HCT116 (cell line): ENCODE measurements at regions not wholly inside any gene's neighbourhood (a gene's known extent, or its start where the extent isn't known, plus 50 kb on each side); places are given as distances from the start of the nearest gene placed in this dataset.

ENCODE experiments used
- ATAC-seq: fragments of 200-7000 bp; cut with Tn5 transposase; 2 replicates; pipeline ENCODE4 v1.9.1; 2020; ENCODE audit warnings: mild to moderate bottlenecking, moderate library complexity
- BruUV-seq: library from RNA; stranded (reverse); fragments of 400-500 nt; replicated peaks from 2 replicates; lab custom pipeline; 2021; lab: Mats Ljungman, UMichigan
- CTCF ChIA-PET: fragments of 300-600 bp; sonication (Branson Sonifier 250); formaldehyde crosslinking; loops from one replicate; lab custom pipeline; 2021; ENCODE audit warnings: antibody characterized with exemption; lab: Charles Lee
- POLR2A ChIA-PET: fragments of 300-600, 350-600 bp; sonication (Branson Sonifier 250); formaldehyde crosslinking; loops from one replicate; lab custom pipeline; 2021; ENCODE audit warnings: antibody characterized with exemption; lab: Charles Lee
- RAD21 ChIA-PET, 2 experiments: fragments of 300-600 bp; sonication (Branson Sonifier 250); formaldehyde crosslinking; loops; one replicate each; lab custom pipeline; 2023; ENCODE audit warnings: low total read pairs in 2 of 2; ENCODE audit not compliant: uncharacterized antibody in 2 of 2, unreplicated experiment in 2 of 2, low non-redundant PET in 1 of 2; lab: Charles Lee
- DNase-seq: peaks from one replicate; pipeline ENCODE4 v3.0.0-alpha.2; 2010; ENCODE audit warnings: low read depth, low spot score
- H2AFZ ChIP-seq: fragments of 200-600 bp; shearing (Covaris generic), sonication (generic); 2 replicates; pipeline ENCODE4 v1.6.1; 2017; ENCODE audit warnings: low read depth, mixed run types, mixed read lengths, antibody characterized with exemption, low read length; ENCODE audit not compliant: poor library complexity, severe bottlenecking
- H3K27ac ChIP-seq: 2 replicates; pipeline ENCODE4 v1.5.1; 2012; ENCODE audit warnings: low read depth, low read length
- H3K27me3 ChIP-seq: fragments of 200-600 bp; sonication (generic); 2 replicates; pipeline ENCODE4 v1.6.1; 2016; ENCODE audit warnings: mixed run types, low read length, mixed read lengths; ENCODE audit not compliant: insufficient read depth
- H3K36me3 ChIP-seq, 2 experiments: fragments of 200-500 bp in 1 of 2; fragments of 200-600 bp in 1 of 2; sonication (Bioruptor generic) in 1 of 2; sonication (generic) in 1 of 2; 2 replicates each; pipeline versions ENCODE4 v1.5.1 to v1.6.1; 2014 to 2016; ENCODE audit warnings: low read length in 2 of 2, inconsistent platforms in 1 of 2, mixed read lengths in 1 of 2, mixed run types in 1 of 2; ENCODE audit not compliant: insufficient read depth in 2 of 2, control insufficient read depth in 1 of 2
- H3K4me1 ChIP-seq, 2 experiments: fragments of 200-600 bp in 1 of 2; sonication (generic) in 1 of 2; 2 replicates each; pipeline versions ENCODE4 v1.5.1 to v1.6.1; 2012 to 2017; ENCODE audit warnings: low read length in 2 of 2, inconsistent platforms in 1 of 2, mild to moderate bottlenecking in 1 of 2, mixed read lengths in 1 of 2, mixed run types in 1 of 2, moderate library complexity in 1 of 2; ENCODE audit not compliant: insufficient read depth in 2 of 2, control insufficient read depth in 1 of 2
- H3K4me2 ChIP-seq: fragments of 200-600 bp; sonication (generic); 2 replicates; pipeline ENCODE4 v1.6.1; 2017; ENCODE audit warnings: mixed run types, low read length, mixed read lengths
- H3K4me3 ChIP-seq, 2 experiments: fragments of 200-600 bp in 1 of 2; sonication (generic) in 1 of 2; replicated peaks in 1 of 2; 2 replicates each; pipeline ENCODE4 v1.5.1; 2011 to 2016; ENCODE audit warnings: low read length in 2 of 2, control low read depth in 1 of 2, low read depth in 1 of 2, mild to moderate bottlenecking in 1 of 2, mixed read lengths in 1 of 2, mixed run types in 1 of 2
- H3K79me2 ChIP-seq: fragments of 200-600 bp; sonication (generic); 2 replicates; pipeline ENCODE4 v1.6.1; 2017; ENCODE audit warnings: mild to moderate bottlenecking, mixed run types, low read length, moderate library complexity, mixed read lengths; ENCODE audit not compliant: insufficient read depth
- H3K9ac ChIP-seq: fragments of 200-600 bp; sonication (generic); 2 replicates; pipeline ENCODE4 v1.6.1; 2016; ENCODE audit warnings: low read length, mixed read lengths
- H3K9me2 ChIP-seq: fragments of 200-600 bp; sonication (generic), shearing (Covaris generic); 2 replicates; pipeline ENCODE4 v1.6.1; 2017; ENCODE audit warnings: mixed run types, mild to moderate bottlenecking, moderate library complexity; ENCODE audit not compliant: insufficient read depth
- H3K9me3 ChIP-seq, 2 experiments: fragments of 200-500 bp in 1 of 2; fragments of 200-600 bp in 1 of 2; sonication (Bioruptor generic) in 1 of 2; sonication (generic) in 1 of 2; 2 replicates each; pipeline ENCODE4 v1.6.1; 2014 to 2017; ENCODE audit warnings: low read length in 2 of 2, mixed read lengths in 2 of 2, inconsistent platforms in 1 of 2, low read depth in 1 of 2, mild to moderate bottlenecking in 1 of 2, mixed run types in 1 of 2, moderate library complexity in 1 of 2; ENCODE audit not compliant: control insufficient read depth in 1 of 2, insufficient read depth in 1 of 2
- H4K20me1 ChIP-seq: fragments of 200-600 bp; sonication (generic), shearing (Covaris generic); 2 replicates; pipeline ENCODE4 v1.6.1; 2017; ENCODE audit warnings: mixed run types, mild to moderate bottlenecking, moderate library complexity; ENCODE audit not compliant: insufficient read depth
- EGR1 ChIP-seq: IDR thresholded peaks from 2 replicates; pipeline ENCODE4 v1.6.1; 2012; ENCODE audit warnings: low read depth
- EZH2phosphoT487 ChIP-seq: fragments of 200-600 bp; IDR thresholded peaks from 2 replicates; pipeline ENCODE4 v1.6.1; 2018; ENCODE audit warnings: antibody characterized with exemption, borderline replicate concordance
- FOSL1 ChIP-seq: IDR thresholded peaks from 2 replicates; pipeline ENCODE4 v1.6.1; 2012; ENCODE audit warnings: low read depth
- POLR2A ChIP-seq: IDR thresholded peaks from 2 replicates; pipeline ENCODE4 v1.7.0; 2011; ENCODE audit warnings: borderline replicate concordance; ENCODE audit not compliant: insufficient read depth, insufficient read length; ENCODE audit errors: extremely low read depth
- RAD21 ChIP-seq: IDR thresholded peaks from 2 replicates; pipeline ENCODE4 v1.6.1; 2012; ENCODE audit warnings: low read depth, mild to moderate bottlenecking
- SRF ChIP-seq: IDR thresholded peaks from 2 replicates; pipeline ENCODE4 v1.6.1; 2012; ENCODE audit warnings: low read depth
- TCF7L2 ChIP-seq: IDR thresholded peaks from 2 replicates; pipeline ENCODE4 v1.7.0; 2011; ENCODE audit warnings: borderline replicate concordance, inconsistent platforms; ENCODE audit not compliant: insufficient read depth, insufficient read length; ENCODE audit errors: extremely low read depth
- YY1 ChIP-seq: IDR thresholded peaks from 2 replicates; pipeline ENCODE4 v1.6.1; 2011; ENCODE audit warnings: low read length, low read depth, moderate library complexity, mild to moderate bottlenecking; ENCODE audit not compliant: insufficient replicate concordance; ENCODE audit errors: extremely low read depth
- ZFX ChIP-seq: fragments of 450-650 bp; IDR thresholded peaks from 2 replicates; pipeline ENCODE4 v1.6.1; 2017
- ZNF274 ChIP-seq: fragments of 200-500 bp; sonication (Bioruptor generic); IDR thresholded peaks from 2 replicates; pipeline ENCODE4 v1.6.1; 2014; ENCODE audit warnings: mild to moderate bottlenecking, low read depth, low read length, inconsistent platforms
- intact Hi-C: fragments of 100-400 bp; cut with micrococcal nuclease; formaldehyde crosslinking; loops from 2 replicates; pipeline ENCODE4 v1.10.0; 2022

- TF ChIP-seq ZFX (no peak), YY1 (no peak), ZNF274 (no peak), RAD21 (no peak), SRF (no peak), FOSL1 (no peak), EZH2phosphoT487 (no peak), EGR1 (no peak), POLR2A (no peak)
Observed at GRCh38 chrX:155755706-155756337, 125.3 kb upstream of the VAMP7 start (continued).

GRCh38 chrX:155751131-155751530 is 130.0 kb upstream of the VAMP7 start:
- Histone ChIP-seq H3K36me3 (no peaks in the 10 kb centered on the region), H3K4me1 (0 out of 4 replicates have a peak, but pooled peaks cover 1 to 2% of the 10 kb centered on the region in 2 experiments), H3K9me2 (no peaks in the 10 kb centered on the region), H3K9me3 (no peaks in the 10 kb centered on the region), H2AFZ (no peak overlapping the region), H3K9ac (no peak overlapping the region), H3K4me3 (no peak overlapping the region), H3K27me3 (no peaks in the 10 kb centered on the region), H3K4me2 (no peak overlapping the region), H3K27ac (no peak overlapping the region), H3K79me2 (no peaks in the 10 kb centered on the region), H4K20me1 (no peaks in the 10 kb centered on the region)
- no TSS peak for BruUV-seq
- ChIA-PET CTCF (no interaction called here), POLR2A (no interaction called here), RAD21 (no interaction called here)
- intact Hi-C loops: no loop called here
- DNase-seq: no peak
- no peak for ATAC-seq
- TF ChIP-seq TCF7L2 (no peak), FOSL1 (no peak)
